MM.1S (cell line): ENCODE measurements at regions not wholly inside any gene's neighbourhood (a gene's known extent, or its start where the extent isn't known, plus 50 kb on each side); places are given as distances from the start of the nearest gene placed in this dataset.

Experiments used
- DNase-seq: peaks from one replicate; pipeline ENCODE4 v3.0.0-alpha.2; 2015
- H2AFZ ChIP-seq: fragments of 300-600 bp; sonication (generic); 2 replicates; pipeline ENCODE4 v1.6.0; 2016; ENCODE audit warnings: antibody characterized with exemption, low read length
- H3F3A ChIP-seq: fragments of 300-600 bp; sonication (generic); 2 replicates; pipeline ENCODE4 v1.6.1; 2016; ENCODE audit warnings: mild to moderate bottlenecking, antibody characterized with exemption, low read length, moderate library complexity, mixed read lengths; ENCODE audit not compliant: insufficient read depth
- H3K27ac ChIP-seq: fragments of 300-600 bp; sonication (generic); 2 replicates; pipeline ENCODE4 v1.5.1; 2016; ENCODE audit warnings: mild to moderate bottlenecking, low read length
- H3K27me3 ChIP-seq: fragments of 300-600 bp; sonication (generic); replicated peaks from 2 replicates; pipeline ENCODE4 v1.6.0; 2016; ENCODE audit warnings: low read length; ENCODE audit not compliant: insufficient read depth
- H3K36me3 ChIP-seq: fragments of 300-600 bp; sonication (generic); replicated peaks from 2 replicates; pipeline ENCODE4 v1.6.1; 2016; ENCODE audit warnings: mild to moderate bottlenecking, low read length, mixed read lengths; ENCODE audit not compliant: insufficient read depth
- H3K4me1 ChIP-seq: fragments of 300-600 bp; sonication (generic); 2 replicates; pipeline ENCODE4 v1.6.1; 2016; ENCODE audit warnings: low read length, mixed read lengths
- H3K4me2 ChIP-seq: fragments of 300-600 bp; sonication (generic); 2 replicates; pipeline ENCODE4 v1.6.0; 2016; ENCODE audit warnings: low read depth, low read length
- H3K4me3 ChIP-seq: fragments of 300-600 bp; sonication (generic); 2 replicates; pipeline ENCODE4 v1.5.1; 2016; ENCODE audit warnings: low read length, mixed read lengths
- H3K79me2 ChIP-seq: fragments of 300-600 bp; sonication (generic); 2 replicates; pipeline ENCODE4 v1.6.1; 2016; ENCODE audit warnings: mixed run types, low read length, mixed read lengths
- H3K9ac ChIP-seq: fragments of 300-600 bp; sonication (generic); 2 replicates; pipeline ENCODE4 v1.6.1; 2016; ENCODE audit warnings: low read length, mixed read lengths
- H3K9me2 ChIP-seq: fragments of 300-600 bp; sonication (generic); replicated peaks from 2 replicates; pipeline ENCODE4 v1.6.1; 2016; ENCODE audit warnings: mild to moderate bottlenecking, low read length, mixed read lengths; ENCODE audit not compliant: insufficient read depth
- H3K9me3 ChIP-seq: fragments of 300-600 bp; sonication (generic); replicated peaks from 2 replicates; pipeline ENCODE4 v1.6.1; 2016; ENCODE audit warnings: mild to moderate bottlenecking, low read length, mixed read lengths; ENCODE audit not compliant: insufficient read depth
- H4K20me1 ChIP-seq: fragments of 300-600 bp; sonication (generic); 2 replicates; pipeline ENCODE4 v1.6.1; 2016; ENCODE audit warnings: mild to moderate bottlenecking, low read length, moderate library complexity, mixed read lengths; ENCODE audit not compliant: insufficient read depth
- CTCF ChIP-seq: fragments of 300-600 bp; sonication (generic); IDR thresholded peaks from 2 replicates; pipeline ENCODE4 v1.5.1; 2016; ENCODE audit warnings: antibody characterized with exemption, low read length, mixed read lengths
- EZH2 ChIP-seq: fragments of 300-600 bp; sonication (generic); optimal IDR thresholded peaks from 2 replicates; pipeline ENCODE3; 2017; ENCODE audit warnings: low read depth, mild to moderate bottlenecking, antibody characterized with exemption, low read length, mixed read lengths
- EZH2phosphoT487 ChIP-seq: fragments of 300-600 bp; sonication (generic); IDR thresholded peaks from 2 replicates; pipeline ENCODE4 v1.6.1; 2018; ENCODE audit warnings: antibody characterized with exemption, low read length

GRCh38 chr13:82848766-82849165 is 1033.5 kb downstream of the SLITRK1 start:
- H3K79me2 ChIP-seq = no peaks in the 10 kb centered on the region
- H3F3A ChIP-seq = no peaks in the 10 kb centered on the region
- no peaks in the 10 kb centered on the region for H3K9me3 ChIP-seq
- H3K27me3 ChIP-seq = no peaks in the 10 kb centered on the region
- H4K20me1 ChIP-seq = no peaks in the 10 kb centered on the region
- no peaks in the 10 kb centered on the region for H3K36me3 ChIP-seq
- no peaks in the 10 kb centered on the region for H3K9me2 ChIP-seq
- TF ChIP-seq CTCF (no peak), EZH2phosphoT487 (no peak), EZH2 (no peak)
- H3K4me1 ChIP-seq = no peaks in the 10 kb centered on the region
- no peak overlapping the region for H3K27ac ChIP-seq
- no peak overlapping the region for H3K4me2 ChIP-seq
- no peak for DNase-seq
- no peak overlapping the region for H3K4me3 ChIP-seq
- H3K9ac ChIP-seq = no peak overlapping the region
- no peak overlapping the region for H2AFZ ChIP-seq

- no peaks in the 10 kb centered on the region for H3K79me2 ChIP-seq
- no peak for DNase-seq
- TF ChIP-seq CTCF (no peak), EZH2 (no peak), EZH2phosphoT487 (no peak)
- no peaks in the 10 kb centered on the region for H3F3A ChIP-seq
- H4K20me1 ChIP-seq = no peaks in the 10 kb centered on the region
- no peaks in the 10 kb centered on the region for H3K9me2 ChIP-seq
- H3K9ac ChIP-seq = no peak overlapping the region
- H2AFZ ChIP-seq = no peak overlapping the region
- no peaks in the 10 kb centered on the region for H3K36me3 ChIP-seq
- no peaks in the 10 kb centered on the region for H3K27me3 ChIP-seq
- H3K4me3 ChIP-seq = no peak overlapping the region
- no peaks in the 10 kb centered on the region for H3K4me1 ChIP-seq
- no peaks in the 10 kb centered on the region for H3K9me3 ChIP-seq
- H3K4me2 ChIP-seq = no peak overlapping the region
- H3K27ac ChIP-seq = no peak overlapping the region
Measured at GRCh38 chr13:82847595-82847994, 1034.7 kb downstream of the SLITRK1 start.

GRCh38 chr13:82833923-82834322 is 1048.4 kb downstream of the SLITRK1 start:
- Histone ChIP-seq H3K9ac (no peak overlapping the region), H3K4me1 (no peaks in the 10 kb centered on the region), H3K27ac (no peak overlapping the region), H3K27me3 (no peaks in the 10 kb centered on the region), H3F3A (no peaks in the 10 kb centered on the region), H3K36me3 (no peaks in the 10 kb centered on the region), H3K4me2 (no peak overlapping the region), H3K79me2 (no peaks in the 10 kb centered on the region), H2AFZ (no peak overlapping the region), H3K4me3 (no peak overlapping the region), H3K9me3 (no peaks in the 10 kb centered on the region), H3K9me2 (no peaks in the 10 kb centered on the region), H4K20me1 (no peaks in the 10 kb centered on the region)
- TF ChIP-seq EZH2 = no peak
- no peak for DNase-seq

GRCh38 chr13:82829040-82829439 is 1053.2 kb downstream of the SLITRK1 start:
- DNase-seq = no peak
- no peaks in the 10 kb centered on the region for H3K36me3 ChIP-seq
- H4K20me1 ChIP-seq = no peaks in the 10 kb centered on the region
- no peak overlapping the region for H3K27ac ChIP-seq
- H2AFZ ChIP-seq = no peak overlapping the region
- no peaks in the 10 kb centered on the region for H3K9me2 ChIP-seq
- TF ChIP-seq CTCF = no peak
- no peak for TF ChIP-seq EZH2phosphoT487
- TF ChIP-seq EZH2 = no peak
- no peaks in the 10 kb centered on the region for H3K27me3 ChIP-seq
- H3F3A ChIP-seq = no peaks in the 10 kb centered on the region
- no peaks in the 10 kb centered on the region for H3K79me2 ChIP-seq
- H3K4me1 ChIP-seq = no peaks in the 10 kb centered on the region
- no peaks in the 10 kb centered on the region for H3K9me3 ChIP-seq
- H3K4me2 ChIP-seq = no peak overlapping the region
- no peak overlapping the region for H3K4me3 ChIP-seq
- H3K9ac ChIP-seq = no peak overlapping the region
